MV-4-11 (cell line): ENCODE measurements at regions not wholly inside any gene's neighbourhood (a gene's known extent, or its start where the extent isn't known, plus 50 kb on each side); places are given as distances from the start of the nearest gene placed in this dataset.
"Not testable (repeated sequence)": the region's sequence is repeated elsewhere in the genome, so short reads cannot be mapped to it uniquely, and the experiment has no call there.

Source experiments
- DNase-seq: peaks from one replicate; lab custom pipeline; 2025; lab: John Stamatoyannopoulos, UW

GRCh38 chr10:53177468-53177867 lies 404.9 kb upstream of the MBL2 start:
- no peak for DNase-seq

GRCh38 chr10:53166325-53166724 lies 393.7 kb upstream of the MBL2 start:
- DNase-seq = no peak

- DNase-seq = no peak
These were observed 390.3 kb upstream of the MBL2 start for GRCh38 chr10:53162856-53163255.

GRCh38 chr10:53161231-53161630 lies 388.6 kb upstream of the MBL2 start:
- no peak for DNase-seq

GRCh38 chr10:53155674-53156073 lies 383.1 kb upstream of the MBL2 start:
- DNase-seq = not testable (repeated sequence)

GRCh38 chr10:53153831-53154230 lies 381.2 kb upstream of the MBL2 start:
- no peak for DNase-seq

- no peak for DNase-seq
These were observed 367.9 kb upstream of the MBL2 start for GRCh38 chr10:53140506-53140905.

GRCh38 chr10:53135897-53136253 lies 363.3 kb upstream of the MBL2 start:
- DNase-seq = no peak

GRCh38 chr10:53135213-53135896 lies 362.8 kb upstream of the MBL2 start:
- DNase-seq = no peak

GRCh38 chr10:53134050-53134449 lies 361.5 kb upstream of the MBL2 start:
- no peak for DNase-seq

GRCh38 chr10:53130337-53130736 lies 357.8 kb upstream of the MBL2 start:
- no peak for DNase-seq

- no peak for DNase-seq
These were observed 355.1 kb upstream of the MBL2 start for GRCh38 chr10:53127686-53128085.

GRCh38 chr10:53123311-53123710 lies 350.7 kb upstream of the MBL2 start:
- no peak for DNase-seq

GRCh38 chr10:53122281-53122680 lies 349.7 kb upstream of the MBL2 start:
- DNase-seq = peak; percentile 89

GRCh38 chr10:53115660-53116059 lies 343.1 kb upstream of the MBL2 start:
- DNase-seq = peak; percentile 52

GRCh38 chr10:53111529-53111928 lies 338.9 kb upstream of the MBL2 start:
- no peak for DNase-seq

GRCh38 chr10:53109320-53109719 lies 336.7 kb upstream of the MBL2 start:
- DNase-seq = no peak

GRCh38 chr10:53108317-53108934 lies 335.8 kb upstream of the MBL2 start:
- no peak for DNase-seq

- no peak for DNase-seq
These were observed 335.1 kb upstream of the MBL2 start for GRCh38 chr10:53107711-53108110.

GRCh38 chr10:53102424-53102823 lies 329.8 kb upstream of the MBL2 start:
- no peak for DNase-seq

- no peak for DNase-seq
These were observed 321.3 kb upstream of the MBL2 start for GRCh38 chr10:53093878-53094277.

GRCh38 chr10:53091574-53091973 lies 319.0 kb upstream of the MBL2 start:
- no peak for DNase-seq

- DNase-seq = no peak
These were observed 316.4 kb upstream of the MBL2 start for GRCh38 chr10:53088961-53089360.

GRCh38 chr10:53079283-53079682 lies 306.7 kb upstream of the MBL2 start:
- no peak for DNase-seq
